ENCODE measurements at regions not wholly inside any gene's neighbourhood (a gene's known extent, or its start where the extent isn't known, plus 50 kb on each side); places are given as distances from the start of the nearest gene placed in this dataset.
"Not testable (repeated sequence)": the region's sequence is repeated elsewhere in the genome, so short reads cannot be mapped to it uniquely, and the experiment has no call there.

DNA sequence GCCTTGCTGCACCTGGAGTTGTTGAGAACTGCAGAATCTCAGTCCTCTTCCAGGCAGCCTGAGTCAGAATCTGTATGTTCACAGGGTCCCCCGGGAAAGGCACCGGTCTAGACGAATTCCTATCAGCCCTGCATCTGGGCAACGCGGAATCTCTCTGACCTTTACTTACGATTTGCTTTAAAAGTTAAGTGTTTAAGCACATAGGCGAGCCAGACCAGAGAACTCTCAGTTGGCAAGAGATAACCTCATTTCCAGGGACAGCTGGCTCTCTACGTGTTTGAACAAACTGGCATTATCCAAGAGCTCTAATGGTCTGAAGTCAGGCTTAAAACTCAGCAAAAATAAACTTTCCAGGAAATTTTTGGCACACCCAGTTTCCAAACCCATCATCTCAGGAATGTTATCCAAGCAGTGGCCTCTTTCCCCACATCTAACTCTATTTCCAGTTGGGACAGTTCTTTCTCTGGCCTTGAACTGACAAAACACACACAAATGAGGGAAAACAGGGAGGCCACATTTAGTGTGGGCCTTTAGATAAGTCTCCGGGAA, 53.4 kb downstream of the HES1 start:
- Mint-ChIP-seq H3K4me1 (ENCODE audit: low read depth) (no peaks in the 10 kb centered on the region), H3K27me3 (ENCODE audit: insufficient read depth) (peaks cover 24% of the 10 kb centered on the region), H3K4me3 (no peak overlapping the region), H3K27ac (no peak overlapping the region), H3K36me3 (ENCODE audit: low read depth) (no peaks in the 10 kb centered on the region), H3K9me3 (no peaks in the 10 kb centered on the region)
- DNase-seq = no peak
- TF ChIP-seq, protein P1, sequence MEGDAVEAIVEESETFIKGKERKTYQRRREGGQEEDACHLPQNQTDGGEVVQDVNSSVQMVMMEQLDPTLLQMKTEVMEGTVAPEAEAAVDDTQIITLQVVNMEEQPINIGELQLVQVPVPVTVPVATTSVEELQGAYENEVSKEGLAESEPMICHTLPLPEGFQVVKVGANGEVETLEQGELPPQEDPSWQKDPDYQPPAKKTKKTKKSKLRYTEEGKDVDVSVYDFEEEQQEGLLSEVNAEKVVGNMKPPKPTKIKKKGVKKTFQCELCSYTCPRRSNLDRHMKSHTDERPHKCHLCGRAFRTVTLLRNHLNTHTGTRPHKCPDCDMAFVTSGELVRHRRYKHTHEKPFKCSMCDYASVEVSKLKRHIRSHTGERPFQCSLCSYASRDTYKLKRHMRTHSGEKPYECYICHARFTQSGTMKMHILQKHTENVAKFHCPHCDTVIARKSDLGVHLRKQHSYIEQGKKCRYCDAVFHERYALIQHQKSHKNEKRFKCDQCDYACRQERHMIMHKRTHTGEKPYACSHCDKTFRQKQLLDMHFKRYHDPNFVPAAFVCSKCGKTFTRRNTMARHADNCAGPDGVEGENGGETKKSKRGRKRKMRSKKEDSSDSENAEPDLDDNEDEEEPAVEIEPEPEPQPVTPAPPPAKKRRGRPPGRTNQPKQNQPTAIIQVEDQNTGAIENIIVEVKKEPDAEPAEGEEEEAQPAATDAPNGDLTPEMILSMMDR (IDR thresholded peaks at IDR 0.05) = no peak

DNA sequence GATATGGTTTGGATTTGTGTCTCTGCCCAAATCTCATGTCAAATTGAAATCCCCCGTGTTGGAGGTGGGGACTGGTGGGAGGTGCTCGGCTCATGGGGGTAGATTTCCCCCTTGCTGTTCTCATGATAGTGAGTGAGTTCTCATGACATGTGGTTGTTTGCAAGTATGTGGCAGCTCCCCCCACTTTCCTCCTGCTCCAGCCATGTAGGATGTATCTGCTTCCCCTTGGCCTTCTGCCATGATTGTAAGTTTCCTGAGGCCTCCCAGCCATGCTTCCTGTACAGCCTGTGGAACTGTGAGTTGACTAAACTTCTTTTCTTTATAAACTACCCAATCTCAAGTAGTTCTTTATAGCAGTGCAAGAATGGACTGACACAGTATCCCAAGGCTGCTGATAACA, 55.9 kb downstream of the HES1 start:
- H3K27ac Mint-ChIP-seq; H3K4me3 Mint-ChIP-seq; DNase-seq; H3K36me3 Mint-ChIP-seq (ENCODE audit: low read depth); H3K9me3 Mint-ChIP-seq; H3K4me1 Mint-ChIP-seq (ENCODE audit: low read depth): not testable (repeated sequence)
- H3K27me3 Mint-ChIP-seq (ENCODE audit: insufficient read depth) = peaks cover 21% of the 10 kb centered on the region

DNA sequence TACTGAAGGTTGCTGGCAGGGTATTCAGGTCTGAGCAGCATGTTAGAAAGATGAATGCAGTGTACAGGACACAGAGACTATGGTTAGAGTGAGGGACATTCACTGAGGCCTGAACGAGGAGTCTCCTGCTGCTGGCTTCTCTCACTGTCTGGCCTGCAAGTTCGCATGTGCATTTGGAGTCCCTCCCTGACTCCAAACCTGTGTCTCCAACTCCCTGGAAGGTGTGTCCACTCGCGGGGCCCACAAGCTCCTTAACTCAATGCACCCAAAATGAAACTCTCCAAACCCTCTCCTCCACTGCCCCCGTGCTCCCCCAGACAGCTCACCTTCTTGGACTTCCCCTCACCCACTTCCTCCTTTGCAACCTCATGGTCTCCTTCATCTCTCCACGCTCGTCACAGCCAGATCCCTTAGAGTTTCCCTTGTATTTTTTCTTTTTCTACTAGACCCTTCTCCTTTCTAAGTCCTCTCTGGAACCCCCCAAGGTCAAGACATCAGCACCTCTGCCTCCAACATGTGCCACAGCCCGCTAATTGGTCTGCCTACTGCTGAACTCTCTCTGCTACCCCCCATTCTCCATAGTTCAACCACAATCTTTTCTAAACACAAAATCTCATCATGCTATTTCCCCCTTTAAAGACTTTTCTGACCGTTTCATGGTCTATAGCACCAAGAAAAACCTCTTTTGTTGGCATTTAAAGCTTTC, 58.3 kb downstream of the HES1 start:
- DNase-seq = no peak
- Mint-ChIP-seq H3K27me3 (ENCODE audit: insufficient read depth) (peaks cover 32% of the 10 kb centered on the region), H3K4me3 (no peak overlapping the region), H3K27ac (no peak overlapping the region), H3K36me3 (ENCODE audit: low read depth) (no peaks in the 10 kb centered on the region), H3K4me1 (ENCODE audit: low read depth) (no peaks in the 10 kb centered on the region), H3K9me3 (no peaks in the 10 kb centered on the region)
- TF ChIP-seq, protein P1 (IDR thresholded peaks at IDR 0.05) = no peak

DNA sequence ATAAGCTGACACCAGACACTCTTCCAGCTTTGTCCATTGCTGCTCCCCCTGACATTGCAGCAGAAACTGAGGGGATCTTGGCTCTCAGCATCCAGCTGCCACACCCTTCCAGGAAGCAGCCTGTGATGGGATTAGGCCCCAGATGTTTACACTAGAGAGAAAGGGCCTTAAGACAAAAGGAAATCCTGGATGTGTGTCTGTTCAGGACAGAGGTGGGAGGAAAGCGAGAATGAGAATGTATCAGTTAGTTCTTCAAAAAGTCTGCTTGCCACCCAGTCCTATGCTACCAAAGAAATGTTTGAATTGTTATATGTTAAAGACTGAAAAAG, 58.8 kb downstream of the HES1 start:
- DNase-seq = no peak
- Mint-ChIP-seq H3K27me3 (ENCODE audit: insufficient read depth) (peaks cover 35% of the 10 kb centered on the region), H3K27ac (no peak overlapping the region), H3K4me1 (ENCODE audit: low read depth) (no peaks in the 10 kb centered on the region), H3K36me3 (ENCODE audit: low read depth) (no peaks in the 10 kb centered on the region), H3K9me3 (no peaks in the 10 kb centered on the region), H3K4me3 (no peak overlapping the region)
- TF ChIP-seq, protein P1 (IDR thresholded peaks at IDR 0.05) = no peak

DNA sequence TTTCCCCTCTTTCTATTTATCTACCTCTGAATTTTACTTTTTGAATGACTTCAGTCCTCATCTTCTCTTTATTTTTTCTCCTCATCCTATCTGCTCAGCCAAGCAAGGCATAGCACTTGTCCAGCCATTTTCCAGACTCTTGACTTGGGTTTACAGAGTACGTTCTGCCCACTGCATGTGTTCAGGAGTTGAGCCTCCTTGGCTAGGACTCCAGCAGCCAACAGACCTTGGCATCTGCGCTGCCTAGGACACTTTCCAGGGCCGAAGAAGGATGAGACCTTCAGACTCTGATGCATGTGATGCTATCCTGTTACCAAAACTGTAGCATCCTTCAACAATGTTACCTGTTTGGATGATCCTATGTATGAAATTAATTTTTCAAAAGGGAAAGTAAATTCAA, 59.7 kb downstream of the HES1 start:
- Mint-ChIP-seq H3K9me3 (no peaks in the 10 kb centered on the region), H3K27ac (no peak overlapping the region), H3K4me1 (ENCODE audit: low read depth) (no peaks in the 10 kb centered on the region), H3K4me3 (no peak overlapping the region), H3K27me3 (ENCODE audit: insufficient read depth) (peaks cover 35% of the 10 kb centered on the region), H3K36me3 (ENCODE audit: low read depth) (no peaks in the 10 kb centered on the region)
- no peak for DNase-seq
- TF ChIP-seq, protein P1 (IDR thresholded peaks at IDR 0.05) = no peak

DNA sequence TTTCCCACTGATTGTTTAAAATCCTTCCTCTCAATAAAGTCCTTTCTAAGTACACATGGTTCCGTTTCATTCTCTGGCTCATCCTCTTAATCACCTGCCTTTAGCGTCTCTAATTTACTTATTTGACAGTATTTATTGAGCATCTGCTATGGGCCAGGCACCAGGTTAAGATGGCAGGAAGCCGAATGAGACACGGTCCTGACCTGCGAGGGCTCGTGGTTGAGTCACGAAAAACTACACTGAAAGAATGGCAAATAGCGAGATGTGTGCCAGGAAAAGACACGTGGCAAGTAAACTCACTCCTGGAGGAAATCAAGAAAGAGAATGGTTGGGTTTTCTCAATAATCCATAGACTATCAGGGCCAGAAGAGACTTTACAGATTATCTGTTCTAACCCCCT, 60.9 kb downstream of the HES1 start:
- Mint-ChIP-seq H3K4me1 (ENCODE audit: low read depth) (no peaks in the 10 kb centered on the region), H3K36me3 (ENCODE audit: low read depth) (no peaks in the 10 kb centered on the region), H3K9me3 (no peaks in the 10 kb centered on the region), H3K27ac (no peak overlapping the region), H3K4me3 (no peak overlapping the region), H3K27me3 (ENCODE audit: insufficient read depth) (peaks cover 38% of the 10 kb centered on the region)
- TF ChIP-seq, protein P1 (IDR thresholded peaks at IDR 0.05) = no peak
- no peak for DNase-seq
